Right atrium auricular region (tissue), 2 donors: ENCODE measurements at regions not wholly inside any gene's neighbourhood (a gene's known extent, or its start where the extent isn't known, plus 50 kb on each side); places are given as distances from the start of the nearest gene placed in this dataset.
A peak's percentile ranks its signal among the peaks of the same experiment; 100 is the strongest.

Source experiments
- DNase-seq: peaks from one replicate; pipeline ENCODE4 v3.0.0-alpha.2; 2019; ENCODE audit warnings: low spot score
- H3K27ac ChIP-seq, 2 donors: fragments of 200-600 bp; sonication (generic); 1 replicate in 1 of 2; 2 replicates in 1 of 2; pipeline ENCODE4 v1.5.1; 2016 to 2019
- H3K27me3 ChIP-seq, 2 donors: fragments of 200-600 bp; sonication (generic); one replicate each; pipeline versions ENCODE4 v1.5.1 to v1.6.0; 2017 to 2019
- H3K36me3 ChIP-seq: fragments of 200-600 bp; sonication (generic); one replicate; pipeline ENCODE4 v1.5.1; 2016
- H3K4me1 ChIP-seq, 2 donors: fragments of 200-600 bp; sonication (generic); one replicate each; pipeline versions ENCODE4 v1.5.1 to v1.6.0; 2017 to 2019
- H3K4me3 ChIP-seq, 2 donors: fragments of 200-600 bp; sonication (generic); 1 replicate in 1 of 2; 2 replicates in 1 of 2; pipeline ENCODE4 v1.5.1; 2017 to 2019; ENCODE audit warnings: mild to moderate bottlenecking in 1 of 2, moderate library complexity in 1 of 2
- H3K9me3 ChIP-seq, 2 donors: fragments of 200-600 bp; sonication (generic); one replicate each; pipeline ENCODE4 v1.5.1; 2019
- TF ChIP-seq, protein P1 (sequence below), 2 donors: fragments of 200-600 bp; sonication (generic); IDR thresholded peaks; one replicate each; pipeline ENCODE4 v1.5.1; 2019; ENCODE audit warnings: antibody characterized with exemption in 2 of 2

DNA sequence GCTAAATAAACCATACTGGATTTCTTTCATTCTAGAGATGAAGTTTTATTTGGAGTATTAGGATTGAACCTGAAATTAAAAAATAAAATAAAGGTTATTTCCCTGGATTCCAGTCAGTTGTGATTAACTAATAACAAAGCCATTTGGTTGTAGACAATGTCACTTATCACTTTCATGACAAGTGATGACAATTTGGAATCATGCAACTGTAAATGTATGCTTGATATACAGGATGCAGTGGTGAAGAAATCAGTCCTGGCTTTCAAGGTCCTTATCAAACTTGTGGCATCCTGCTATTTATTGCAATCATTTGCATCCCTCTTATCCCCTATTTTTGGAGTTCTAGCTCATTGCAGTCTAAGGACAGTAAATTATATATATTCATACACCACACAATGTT lies 425.2 kb downstream of the CHL1 start:
- no peaks in the 10 kb centered on the region for H3K36me3 ChIP-seq
- TF ChIP-seq, protein P1, sequence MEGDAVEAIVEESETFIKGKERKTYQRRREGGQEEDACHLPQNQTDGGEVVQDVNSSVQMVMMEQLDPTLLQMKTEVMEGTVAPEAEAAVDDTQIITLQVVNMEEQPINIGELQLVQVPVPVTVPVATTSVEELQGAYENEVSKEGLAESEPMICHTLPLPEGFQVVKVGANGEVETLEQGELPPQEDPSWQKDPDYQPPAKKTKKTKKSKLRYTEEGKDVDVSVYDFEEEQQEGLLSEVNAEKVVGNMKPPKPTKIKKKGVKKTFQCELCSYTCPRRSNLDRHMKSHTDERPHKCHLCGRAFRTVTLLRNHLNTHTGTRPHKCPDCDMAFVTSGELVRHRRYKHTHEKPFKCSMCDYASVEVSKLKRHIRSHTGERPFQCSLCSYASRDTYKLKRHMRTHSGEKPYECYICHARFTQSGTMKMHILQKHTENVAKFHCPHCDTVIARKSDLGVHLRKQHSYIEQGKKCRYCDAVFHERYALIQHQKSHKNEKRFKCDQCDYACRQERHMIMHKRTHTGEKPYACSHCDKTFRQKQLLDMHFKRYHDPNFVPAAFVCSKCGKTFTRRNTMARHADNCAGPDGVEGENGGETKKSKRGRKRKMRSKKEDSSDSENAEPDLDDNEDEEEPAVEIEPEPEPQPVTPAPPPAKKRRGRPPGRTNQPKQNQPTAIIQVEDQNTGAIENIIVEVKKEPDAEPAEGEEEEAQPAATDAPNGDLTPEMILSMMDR (IDR thresholded peaks at IDR 0.05), result no peak
- DNase-seq, result no peak
- H3K27me3 ChIP-seq, result no peaks in the 10 kb centered on the region
- H3K4me3 ChIP-seq, result no peak overlapping the region
- no peaks in the 10 kb centered on the region for H3K4me1 ChIP-seq
- no peaks in the 10 kb centered on the region for H3K9me3 ChIP-seq
- no peak overlapping the region for H3K27ac ChIP-seq

DNA sequence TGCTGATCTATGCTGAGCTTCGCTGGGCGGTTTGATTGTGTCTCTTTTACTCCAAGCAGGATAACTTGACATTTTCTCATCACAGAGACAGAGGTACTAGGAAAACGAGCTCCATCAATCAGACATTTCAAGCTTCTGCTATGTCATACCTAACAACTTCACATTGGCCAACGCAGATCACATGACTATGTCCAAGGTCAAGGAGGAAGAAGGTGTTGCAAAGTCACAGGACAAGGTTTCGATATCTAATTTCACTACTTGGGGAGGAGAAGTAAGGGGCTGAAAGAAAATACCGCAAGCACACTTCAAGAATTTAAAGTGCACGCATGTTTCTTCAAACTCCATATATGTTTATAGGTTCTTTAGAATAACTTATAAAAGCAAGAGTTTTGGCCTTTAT lies 425.8 kb downstream of the CHL1 start:
- Histone ChIP-seq H3K4me3 (no peak overlapping the region), H3K9me3 (no peaks in the 10 kb centered on the region), H3K27me3 (no peaks in the 10 kb centered on the region), H3K4me1 (no peaks in the 10 kb centered on the region), H3K36me3 (no peaks in the 10 kb centered on the region), H3K27ac (no peak overlapping the region)
- DNase-seq, result no peak
- TF ChIP-seq, protein P1 (IDR thresholded peaks at IDR 0.05), result no peak

DNA sequence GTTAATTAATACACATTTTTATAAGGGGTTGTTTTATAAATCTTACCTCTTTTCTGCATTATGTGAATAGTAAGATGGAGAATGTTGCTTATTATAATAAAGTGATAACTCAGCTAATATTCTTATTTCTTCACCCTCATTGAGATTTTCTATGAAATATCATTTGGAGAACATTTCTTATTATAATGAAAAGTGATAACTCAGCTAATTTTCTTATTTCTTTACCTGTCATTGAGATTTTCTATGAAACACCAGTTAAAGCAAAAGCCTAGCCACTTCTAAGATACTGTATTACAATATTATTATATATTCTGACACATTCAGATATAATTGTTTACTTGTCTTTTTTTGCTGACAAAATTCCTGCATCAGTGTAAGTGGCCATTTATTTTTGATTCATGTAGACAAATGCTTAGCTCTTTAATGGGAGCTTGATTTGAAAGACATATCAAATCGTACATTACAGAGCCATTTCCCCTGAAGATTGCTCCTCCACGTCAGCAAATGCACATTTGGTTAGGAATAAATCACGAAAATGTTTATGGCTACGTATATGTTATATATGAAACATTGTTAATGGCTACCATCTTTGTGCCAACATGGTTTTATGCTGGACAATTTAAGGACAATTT lies 427.5 kb downstream of the CHL1 start:
- no peaks in the 10 kb centered on the region for H3K36me3 ChIP-seq
- no peaks in the 10 kb centered on the region for H3K9me3 ChIP-seq

DNA sequence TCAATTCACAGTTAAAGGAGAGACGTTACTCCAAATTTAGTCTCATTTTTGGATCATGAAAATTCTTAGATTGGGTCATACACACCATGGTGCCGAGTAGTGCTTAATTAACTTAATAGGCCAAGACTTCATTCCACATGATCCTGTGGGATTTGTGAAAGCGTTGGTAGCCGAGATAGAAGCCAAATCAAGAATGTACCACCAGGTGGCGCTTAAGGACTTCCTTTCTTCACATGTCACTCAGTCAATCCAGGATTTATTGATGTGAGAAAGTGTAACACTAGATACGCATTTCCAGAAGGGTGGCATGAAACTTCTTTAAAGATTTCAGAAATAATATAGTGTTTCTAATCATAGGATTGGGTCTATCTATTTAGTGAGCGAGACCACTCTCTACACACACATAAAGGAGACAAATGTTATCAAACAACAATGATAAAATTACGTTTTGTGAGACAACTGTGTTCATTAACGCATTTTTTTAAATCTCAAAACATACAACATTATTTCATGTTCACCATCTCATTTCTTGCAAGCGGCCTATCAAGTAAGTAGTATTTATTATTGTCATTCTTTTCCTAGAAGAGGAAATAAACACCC lies 436.1 kb downstream of the CHL1 start:
- no peak overlapping the region for H3K27ac ChIP-seq
- H3K27me3 ChIP-seq, result no peaks in the 10 kb centered on the region
- H3K4me3 ChIP-seq, result no peak overlapping the region
- peak; percentile 61 for DNase-seq
- H3K36me3 ChIP-seq, result no peaks in the 10 kb centered on the region
- no peaks in the 10 kb centered on the region for H3K4me1 ChIP-seq
- TF ChIP-seq, protein P1 (IDR thresholded peaks at IDR 0.05), result peak; percentile 24 to 74
- H3K9me3 ChIP-seq, result no peaks in the 10 kb centered on the region

More for the DNA sequence above, 427.5 kb downstream of the CHL1 start:
- Histone ChIP-seq H3K27me3 (no peaks in the 10 kb centered on the region), H3K4me1 (no peaks in the 10 kb centered on the region), H3K4me3 (no peak overlapping the region), H3K27ac (no peak overlapping the region)
- no peak for DNase-seq
- TF ChIP-seq, protein P1 (IDR thresholded peaks at IDR 0.05), result no peak

DNA sequence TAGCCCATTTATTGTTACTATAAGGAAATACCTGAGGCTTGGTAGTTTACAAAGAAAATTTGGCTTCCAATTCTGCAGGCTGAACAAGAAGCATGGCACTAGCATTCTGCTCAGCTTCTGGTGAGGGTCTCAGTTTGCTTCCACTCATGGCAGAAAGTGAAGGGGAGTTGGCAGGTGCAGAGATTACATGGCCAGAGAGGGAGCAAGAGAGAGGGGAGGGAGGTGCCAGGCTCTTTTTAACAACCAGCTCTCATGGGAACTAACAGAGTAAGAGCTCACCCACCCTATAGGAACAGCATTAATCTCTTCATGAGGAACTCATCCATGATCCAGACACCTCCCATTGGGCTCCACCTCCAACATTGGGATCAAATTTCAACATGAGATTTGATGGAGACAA lies 437.9 kb downstream of the CHL1 start:
- Histone ChIP-seq H3K4me1 (no peaks in the 10 kb centered on the region), H3K27ac (no peak overlapping the region), H3K27me3 (no peaks in the 10 kb centered on the region), H3K36me3 (no peaks in the 10 kb centered on the region), H3K9me3 (no peaks in the 10 kb centered on the region), H3K4me3 (no peak overlapping the region)
- TF ChIP-seq, protein P1 (IDR thresholded peaks at IDR 0.05), result no peak
- DNase-seq, result no peak

DNA sequence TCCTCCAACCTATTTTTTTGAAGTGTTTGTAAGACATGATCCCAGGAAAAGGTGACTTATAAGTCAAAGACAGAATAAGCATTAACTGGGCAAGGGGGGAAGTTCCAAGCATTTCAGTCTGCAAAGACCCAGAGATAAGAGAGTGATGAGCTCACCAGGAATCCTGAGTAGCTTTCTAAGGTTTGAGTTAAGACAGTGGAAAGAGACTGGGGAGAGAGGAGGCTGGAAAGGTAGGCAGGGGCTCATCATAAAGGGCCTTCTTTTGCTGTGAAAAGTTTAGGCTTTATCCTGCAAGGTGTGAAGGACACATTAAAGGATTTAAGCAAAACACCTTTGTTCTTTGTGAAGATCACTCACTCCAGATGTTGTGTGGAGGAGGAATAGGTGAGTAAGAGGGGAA lies 438.8 kb downstream of the CHL1 start:
- DNase-seq, result no peak
- no peaks in the 10 kb centered on the region for H3K9me3 ChIP-seq
- no peaks in the 10 kb centered on the region for H3K36me3 ChIP-seq
- no peak overlapping the region for H3K4me3 ChIP-seq
- H3K27me3 ChIP-seq, result no peaks in the 10 kb centered on the region
- H3K27ac ChIP-seq, result no peak overlapping the region
- H3K4me1 ChIP-seq, result no peaks in the 10 kb centered on the region
- TF ChIP-seq, protein P1 (IDR thresholded peaks at IDR 0.05), result no peak
